GM19467 (cell line): ENCODE measurements at regions not wholly inside any gene's neighbourhood (a gene's known extent, or its start where the extent isn't known, plus 50 kb on each side); places are given as distances from the start of the nearest gene placed in this dataset.

Source experiments
- ATAC-seq: cut with Tn5 transposase; IDR thresholded peaks from one replicate; pipeline ENCODE4 v1.9.1; 2021; ENCODE audit warnings: mild to moderate bottlenecking, moderate library complexity; ENCODE audit not compliant: unreplicated experiment

DNA sequence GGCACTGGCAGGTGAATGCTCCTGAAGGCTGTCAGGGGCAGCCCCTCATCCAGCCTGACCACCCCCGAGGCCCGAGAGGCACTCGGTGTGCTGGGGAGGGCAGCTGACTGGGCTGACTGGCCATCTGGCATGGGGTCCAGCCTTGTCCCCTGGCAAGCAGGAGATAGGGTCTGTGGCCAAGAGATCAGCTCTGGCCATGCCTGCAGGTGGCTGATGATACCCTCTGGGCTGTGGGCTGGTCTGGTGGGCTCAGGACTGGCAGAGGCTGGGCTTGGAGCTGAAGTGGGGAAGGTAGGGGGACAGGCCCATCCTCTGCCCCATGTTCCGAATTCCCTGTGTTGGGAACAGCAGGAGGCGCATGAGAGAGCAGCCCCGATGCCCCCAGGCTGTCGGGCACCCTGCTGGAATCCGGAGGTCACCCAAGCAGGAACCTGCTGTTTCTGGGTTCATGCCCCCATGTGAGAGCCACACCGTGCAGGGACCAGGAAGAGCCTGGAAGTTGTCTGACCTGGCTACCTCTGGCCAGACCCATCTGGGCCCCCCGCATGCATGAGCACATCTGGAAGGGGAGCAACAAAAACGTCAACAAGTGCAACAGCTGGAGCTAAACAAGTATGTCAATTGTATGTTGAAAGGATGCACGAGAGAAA lies 527.0 kb downstream of the TBC1D22A start:
- ATAC-seq = no peak

GRCh38 chr22:47288680-47289079 lies 526.2 kb downstream of the TBC1D22A start:
- ATAC-seq = no peak

DNA sequence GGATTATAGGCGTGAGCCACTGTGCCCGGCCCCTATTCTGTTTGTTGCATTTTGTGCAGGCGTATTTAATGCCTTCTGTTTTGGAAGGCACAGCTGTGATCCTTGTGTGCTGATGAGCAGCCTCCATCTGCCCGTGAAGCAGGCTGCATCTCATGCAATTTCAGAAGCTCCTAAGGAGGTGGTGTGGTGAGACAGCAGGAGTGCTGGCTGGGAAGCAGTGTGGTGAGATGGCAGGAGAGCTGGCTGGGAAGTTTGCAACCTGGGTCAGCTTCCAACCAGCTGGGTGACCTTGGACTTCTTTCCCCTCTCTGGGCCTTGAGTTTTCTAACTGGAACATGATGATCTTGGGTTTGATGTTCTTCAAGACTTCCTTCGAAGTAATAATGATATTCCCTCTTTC lies 525.1 kb downstream of the TBC1D22A start:
- no peak for ATAC-seq

DNA sequence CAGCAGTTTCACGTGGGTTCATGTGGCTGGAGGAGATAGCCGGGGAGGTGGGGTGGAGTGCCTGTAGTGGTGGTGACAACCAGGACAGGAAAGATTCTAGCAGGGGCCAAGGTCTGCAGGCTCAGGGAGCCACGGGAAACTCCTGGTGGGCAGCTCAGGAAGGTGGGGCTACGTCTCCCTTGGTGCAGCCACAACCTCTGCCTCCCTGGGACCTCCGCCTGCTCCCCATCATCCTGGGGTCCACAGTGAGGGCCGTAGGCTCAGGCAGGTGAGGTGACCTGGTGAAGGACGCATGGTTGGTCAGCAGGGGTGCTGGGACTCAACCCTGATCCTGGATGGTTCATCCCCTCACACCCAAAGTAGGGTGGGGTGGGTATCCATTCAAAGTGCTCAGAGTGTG lies 524.1 kb downstream of the TBC1D22A start:
- ATAC-seq = no peak

DNA sequence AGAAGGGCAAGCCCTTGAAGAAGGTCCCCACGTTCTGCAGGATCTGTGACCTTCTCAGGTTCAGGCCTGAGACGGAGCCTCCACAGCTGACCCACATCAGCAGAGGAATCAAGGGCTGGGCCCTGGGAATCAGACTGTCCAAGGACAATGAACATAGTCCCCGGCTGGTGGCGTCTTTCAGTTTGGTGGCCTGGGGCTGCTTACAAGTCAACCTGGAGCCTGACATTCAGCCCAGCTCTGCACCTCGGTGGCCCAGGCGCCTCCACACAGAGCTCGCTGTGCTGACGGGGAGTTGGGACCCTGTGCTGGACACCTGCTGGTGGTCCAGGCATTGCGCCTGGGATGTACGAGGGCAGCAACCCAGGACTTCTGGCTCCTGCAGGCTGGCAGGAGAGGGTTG lies 523.5 kb downstream of the TBC1D22A start:
- ATAC-seq = no peak

DNA sequence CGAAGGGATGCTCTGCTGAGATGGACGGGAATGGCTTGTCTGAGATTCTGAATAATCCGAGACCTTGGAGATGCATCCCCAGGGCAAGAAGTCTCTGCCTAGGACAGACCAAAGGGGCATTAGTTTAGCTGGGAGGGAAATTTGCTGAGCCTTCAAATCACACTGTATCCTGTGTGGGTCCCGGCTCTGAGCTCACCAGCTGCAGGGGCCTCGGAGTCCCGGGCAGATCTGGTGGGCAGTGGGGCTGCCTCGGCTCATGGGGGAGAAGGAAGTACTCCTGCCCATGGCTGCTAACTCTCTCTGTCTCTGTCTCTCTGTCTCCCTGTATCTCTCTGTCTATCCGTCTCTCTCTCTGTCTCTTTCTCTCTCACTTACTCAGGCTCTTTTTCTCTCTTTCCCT lies 522.4 kb downstream of the TBC1D22A start:
- ATAC-seq = no peak

DNA sequence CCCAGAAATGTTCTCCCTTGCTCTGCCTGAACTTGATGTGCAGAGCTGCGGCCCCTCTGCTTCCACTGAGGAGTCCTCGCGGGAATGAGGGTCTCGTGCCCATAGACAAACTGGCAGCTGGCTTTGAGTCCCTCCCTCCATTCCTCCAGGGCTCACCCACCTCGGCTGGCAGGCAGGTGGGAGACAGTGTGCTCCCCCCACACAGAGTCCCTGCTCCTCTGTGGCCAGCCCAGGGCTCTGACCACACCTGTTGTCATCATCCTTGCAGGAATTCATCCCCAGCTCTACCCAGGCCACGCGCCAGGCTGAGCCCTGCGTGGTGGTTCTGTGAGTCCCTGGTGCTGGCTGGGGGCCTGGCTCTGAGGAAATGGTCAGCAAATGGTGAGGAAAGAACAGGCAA lies 521.9 kb downstream of the TBC1D22A start:
- no peak for ATAC-seq

DNA sequence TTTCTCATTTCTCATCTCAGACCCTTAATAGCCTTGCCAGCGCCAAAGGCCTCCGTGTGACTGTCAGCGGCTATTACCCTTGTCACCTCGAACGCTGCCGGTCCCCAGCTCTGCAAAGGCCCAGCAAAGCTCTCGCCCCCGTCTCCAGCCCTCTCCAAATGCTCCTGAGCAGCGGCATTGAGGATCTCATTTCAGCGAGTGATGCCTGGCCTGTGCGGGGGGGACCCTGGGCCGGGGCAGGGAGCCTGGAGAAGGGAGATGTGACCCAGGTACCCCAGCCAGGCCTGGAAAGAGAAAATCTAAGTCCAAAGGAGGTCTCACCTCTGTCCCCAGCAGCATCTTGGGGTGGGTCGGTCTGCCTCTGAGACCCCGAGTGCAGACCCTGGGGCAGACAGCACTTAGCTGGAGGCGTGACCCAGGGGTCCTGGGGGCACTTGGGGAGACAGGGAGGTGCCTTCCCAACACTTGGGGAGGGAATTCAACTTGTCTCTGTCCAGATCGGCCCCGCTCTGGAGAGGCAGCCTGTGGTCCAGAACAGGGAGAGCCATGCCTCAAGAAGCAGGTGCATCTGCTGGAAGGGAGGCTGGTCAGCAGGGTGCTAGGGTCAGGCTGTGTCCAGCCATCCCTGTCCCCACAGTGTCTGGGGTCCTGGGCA lies 521.3 kb downstream of the TBC1D22A start:
- no peak for ATAC-seq

DNA sequence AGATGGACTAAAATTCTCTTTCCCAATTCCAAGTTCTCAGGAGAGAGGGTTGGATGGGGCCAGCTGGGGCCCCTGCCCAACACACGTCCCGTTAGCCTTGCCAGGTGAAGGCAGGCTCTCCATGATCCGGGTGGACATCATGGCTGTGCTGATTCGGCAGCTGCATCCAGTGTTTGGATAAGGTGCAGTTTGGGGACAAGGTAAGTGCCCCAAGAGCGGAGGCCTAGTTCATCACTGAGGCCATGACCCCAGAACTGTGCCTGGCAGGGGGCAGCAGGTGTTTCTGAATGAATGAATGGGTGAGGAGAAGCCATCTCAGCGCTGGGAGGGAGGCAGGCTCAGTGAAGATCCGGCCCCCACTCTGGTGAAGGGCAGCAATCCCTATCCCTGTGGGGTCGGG lies 520.4 kb downstream of the TBC1D22A start:
- no peak for ATAC-seq

DNA sequence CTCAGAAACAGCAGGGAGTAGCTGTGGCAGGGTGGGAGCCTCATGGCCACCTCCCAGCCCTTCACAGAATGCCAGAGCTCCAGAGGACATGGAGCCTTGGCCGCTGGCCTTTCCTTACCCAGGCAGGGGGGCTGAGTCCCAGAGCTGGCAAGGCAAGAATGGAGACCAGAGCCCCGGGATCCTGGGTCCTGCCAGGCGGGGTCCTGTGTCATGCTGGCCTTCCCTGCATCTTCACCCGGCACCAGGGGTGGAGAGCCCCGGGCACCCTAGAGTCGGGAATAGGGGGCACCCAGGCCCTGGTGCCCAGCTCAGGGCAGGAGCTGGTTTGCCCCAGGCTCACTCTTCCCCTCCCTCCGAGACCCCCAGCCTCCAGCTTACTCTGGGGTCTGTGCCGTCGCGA lies 519.9 kb downstream of the TBC1D22A start:
- ATAC-seq = no peak

GRCh38 chr22:47281126-47282106 lies 519.0 kb downstream of the TBC1D22A start:
- ATAC-seq = no peak

DNA sequence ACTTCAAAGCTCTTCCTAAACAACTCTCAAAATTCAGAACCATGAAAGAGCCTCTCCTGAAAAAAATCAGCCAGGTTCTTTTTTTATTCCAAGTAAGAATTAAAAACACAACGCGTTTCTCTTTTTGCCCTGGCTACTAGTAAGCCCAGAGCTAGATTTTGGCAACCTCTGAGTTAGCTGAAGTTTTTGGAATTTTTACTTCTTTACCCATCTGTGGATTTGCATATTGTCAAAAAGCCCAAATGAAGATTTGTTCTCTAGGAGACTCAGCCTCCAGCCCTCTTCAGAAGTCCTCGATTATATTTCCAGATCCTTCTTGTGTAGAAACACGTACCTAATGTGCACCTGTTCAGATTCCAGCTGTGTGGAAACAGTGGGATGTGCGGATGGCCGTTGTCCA lies 517.9 kb downstream of the TBC1D22A start:
- no peak for ATAC-seq

DNA sequence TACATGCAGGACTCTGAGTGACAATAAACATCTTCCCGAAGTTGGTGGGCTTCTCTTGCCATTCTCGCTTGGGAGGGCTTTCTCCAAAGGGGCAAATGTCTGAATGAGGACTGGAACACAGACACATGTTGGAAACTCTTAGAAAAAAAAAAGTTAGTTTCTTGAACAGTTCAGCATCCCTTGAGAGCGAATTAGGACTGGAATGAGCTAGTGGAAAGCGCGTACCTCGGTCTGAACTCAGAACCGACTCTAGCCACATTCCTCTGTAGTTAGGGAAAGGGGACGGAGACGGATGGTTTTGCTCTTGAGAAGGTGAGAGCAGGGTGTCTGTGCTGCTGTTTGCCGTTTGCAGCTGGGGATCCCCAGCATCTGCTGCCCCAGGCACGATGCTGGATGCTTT lies 517.3 kb downstream of the TBC1D22A start:
- no peak for ATAC-seq

DNA sequence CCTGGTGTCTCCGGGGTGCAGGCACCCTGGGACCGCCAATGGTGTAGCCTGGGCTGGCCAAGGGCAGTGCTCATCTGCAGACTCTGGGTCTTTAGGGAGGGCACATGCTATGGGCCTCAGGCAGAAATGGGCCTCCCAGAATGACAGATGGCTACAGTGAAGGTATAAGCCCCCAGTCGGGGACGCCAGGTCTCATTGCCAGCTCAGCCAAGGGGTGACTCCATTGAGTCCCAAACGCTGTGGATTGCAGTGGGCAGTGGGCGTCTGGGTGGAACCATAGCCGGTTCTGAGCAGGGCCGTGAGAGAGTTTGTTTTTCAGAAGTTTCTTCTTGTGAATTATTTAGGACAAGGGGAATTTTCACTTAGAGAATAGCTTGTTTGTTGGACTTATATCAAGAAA lies 516.9 kb downstream of the TBC1D22A start:
- ATAC-seq = no peak

DNA sequence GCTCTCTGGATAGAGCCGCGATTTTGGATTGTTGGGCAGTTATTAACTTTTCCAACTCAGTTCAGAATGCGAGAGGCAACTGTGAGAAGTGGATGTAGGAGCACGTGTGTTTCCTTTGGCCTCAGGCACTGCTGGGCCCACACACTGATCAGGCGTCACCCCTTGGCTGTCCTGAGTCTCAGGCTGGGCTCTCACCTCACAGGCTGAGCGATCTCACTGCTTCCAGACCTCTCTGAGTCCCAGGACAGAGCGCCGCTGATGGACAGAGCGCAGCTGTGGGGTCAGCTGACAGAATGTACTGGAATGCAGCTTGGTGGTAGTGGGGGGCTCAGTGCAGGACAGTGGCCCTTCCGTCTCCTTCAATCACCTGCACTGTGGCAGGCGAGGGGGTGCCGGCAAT lies 516.2 kb downstream of the TBC1D22A start:
- ATAC-seq = no peak

DNA sequence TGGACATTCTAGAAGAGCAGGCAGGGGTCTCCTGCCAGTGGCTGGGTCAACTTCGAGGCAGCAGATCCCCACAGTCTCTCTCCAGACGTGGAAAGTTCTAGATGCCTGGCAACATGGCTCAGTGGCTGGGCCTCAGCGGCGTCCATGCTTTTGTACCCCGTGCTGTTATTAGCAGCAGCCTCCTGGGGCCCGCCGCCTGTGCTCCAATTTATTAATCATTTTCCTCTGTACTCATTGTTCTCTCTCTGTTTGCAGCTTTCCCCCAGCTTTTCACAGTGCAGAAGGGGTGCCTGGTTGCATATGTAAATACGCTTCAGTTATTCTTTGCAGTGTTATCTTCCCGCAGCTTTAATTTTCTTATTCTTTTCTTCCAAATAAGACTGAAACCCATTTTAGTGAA lies 515.1 kb downstream of the TBC1D22A start:
- no peak for ATAC-seq

GRCh38 chr22:47276991-47277390 lies 514.5 kb downstream of the TBC1D22A start:
- no peak for ATAC-seq

DNA sequence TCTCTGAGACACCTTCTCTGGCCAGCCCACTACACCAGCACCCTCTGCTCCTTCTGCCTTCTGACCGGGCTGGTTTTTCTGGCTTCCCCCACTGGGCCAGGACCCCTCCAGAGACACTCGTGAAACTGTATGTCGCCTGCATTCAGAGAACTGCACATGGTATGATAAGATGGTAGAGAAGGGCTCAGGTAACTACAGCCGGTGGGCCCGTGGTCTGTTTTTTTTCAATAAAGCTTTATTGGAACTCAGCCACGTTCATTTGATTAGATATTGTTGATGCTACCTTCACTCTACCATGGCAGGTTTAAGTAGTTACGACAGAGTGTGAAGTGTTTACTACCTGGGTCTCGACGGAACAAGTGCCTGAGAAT lies 514.0 kb downstream of the TBC1D22A start:
- no peak for ATAC-seq

DNA sequence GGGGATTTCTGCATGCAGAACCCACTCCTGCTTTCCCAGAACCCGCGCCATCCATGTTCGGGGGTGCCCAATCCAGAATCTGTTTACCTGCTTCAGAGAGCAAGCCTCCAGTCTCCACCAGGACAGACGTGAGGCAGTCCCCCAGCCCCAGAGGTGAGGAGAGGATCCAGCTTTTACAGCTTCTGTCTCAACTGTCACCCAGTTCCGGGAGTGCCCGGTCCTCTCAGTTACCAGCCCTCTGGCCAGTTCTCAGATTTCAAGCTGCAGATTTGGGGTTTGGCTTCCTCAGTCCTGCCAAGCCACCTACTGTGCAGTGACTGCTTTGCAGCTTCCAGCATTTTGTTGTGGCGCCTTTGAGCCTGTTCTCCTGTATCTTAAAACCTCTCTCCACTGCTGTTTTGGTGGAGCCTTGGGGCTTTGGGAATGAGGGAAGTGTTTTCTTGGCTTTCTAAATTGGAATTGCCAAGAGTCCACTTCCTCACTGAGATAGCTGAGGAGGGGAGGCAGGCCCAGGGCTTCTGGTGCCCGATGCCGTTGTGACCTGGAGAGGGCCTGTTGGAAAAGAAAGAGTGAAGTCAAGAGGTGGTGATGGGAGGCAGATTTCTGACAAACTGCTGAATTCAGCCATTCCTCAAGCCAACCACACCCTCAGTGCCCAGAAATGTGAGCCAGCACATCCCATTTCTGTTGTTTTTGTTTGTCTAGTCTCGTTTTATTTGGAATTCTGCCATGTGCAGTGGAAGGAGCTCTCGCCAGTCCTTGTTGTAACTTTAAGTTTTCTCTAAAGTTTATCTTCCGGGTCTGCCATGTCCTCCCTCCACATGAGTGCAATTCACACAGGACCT lies 513.4 kb downstream of the TBC1D22A start:
- ATAC-seq = no peak

GRCh38 chr22:47274196-47274595 lies 511.7 kb downstream of the TBC1D22A start:
- ATAC-seq = no peak
